NCI-H2081 (cell line): ENCODE measurements at regions not wholly inside any gene's neighbourhood (a gene's known extent, or its start where the extent isn't known, plus 50 kb on each side); places are given as distances from the start of the nearest gene placed in this dataset.

Experiments
- DNase-seq, 2 experiments: peaks; one replicate each; lab custom pipeline; 2025; lab: John Stamatoyannopoulos, UW

DNA sequence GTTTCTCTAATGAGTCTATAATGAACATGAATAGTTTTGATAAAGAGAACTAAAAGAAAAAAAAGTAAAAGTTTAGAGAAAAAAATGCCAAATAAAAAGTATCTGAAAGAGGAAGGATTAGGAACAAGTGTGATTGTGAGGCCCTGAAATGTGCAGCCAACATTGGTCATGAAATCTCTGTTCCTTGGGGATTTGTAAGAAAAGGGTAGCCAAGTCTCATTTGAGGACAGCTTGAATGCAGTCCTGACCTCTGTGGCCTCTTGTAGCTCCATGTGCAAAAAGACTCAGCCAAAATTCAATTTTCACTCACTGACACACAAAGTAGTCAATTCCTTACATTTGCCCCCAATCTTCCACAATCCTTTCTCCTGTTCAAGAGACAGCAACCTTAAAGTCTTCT is 167.9 kb downstream of the KLF12 start:
- DNase-seq = no peak

DNA sequence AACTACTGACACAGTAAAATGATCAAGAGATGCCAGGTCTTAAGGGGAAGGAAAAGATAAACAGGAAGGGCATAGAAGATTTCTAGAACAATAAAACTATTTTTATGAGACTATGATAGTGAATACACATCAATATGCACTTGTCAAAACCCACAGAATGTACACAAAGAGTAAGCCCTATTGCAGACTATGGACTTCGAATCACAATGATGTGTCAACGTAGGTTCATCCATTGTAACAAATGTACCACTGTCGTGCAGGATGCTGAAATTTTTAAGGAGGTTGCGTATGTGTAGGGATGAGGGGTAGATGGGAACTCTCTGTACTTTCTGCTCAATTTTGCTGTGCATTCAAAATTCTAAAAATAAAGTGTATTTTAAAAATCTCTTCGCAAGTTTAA is 171.9 kb downstream of the KLF12 start:
- no peak for DNase-seq

DNA sequence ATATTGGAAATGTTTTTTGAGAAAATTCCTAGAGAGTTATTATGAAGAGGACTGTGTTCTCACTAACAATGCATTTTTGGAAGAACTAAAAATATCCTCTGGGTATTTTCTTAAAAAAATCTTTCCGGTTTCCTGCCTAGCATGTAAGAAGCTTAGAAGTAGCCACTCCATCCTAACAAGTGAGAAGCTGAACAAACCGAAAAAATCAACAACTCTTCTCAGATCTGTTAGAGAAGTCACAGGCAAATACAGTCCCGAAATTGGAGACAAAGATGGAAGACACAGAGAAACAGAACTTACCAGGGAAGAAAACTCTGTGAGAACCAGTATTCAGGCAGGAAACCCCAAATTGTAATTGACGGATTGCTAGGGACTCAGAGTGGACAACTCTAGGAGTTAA is 173.0 kb downstream of the KLF12 start:
- DNase-seq = no peak

DNA sequence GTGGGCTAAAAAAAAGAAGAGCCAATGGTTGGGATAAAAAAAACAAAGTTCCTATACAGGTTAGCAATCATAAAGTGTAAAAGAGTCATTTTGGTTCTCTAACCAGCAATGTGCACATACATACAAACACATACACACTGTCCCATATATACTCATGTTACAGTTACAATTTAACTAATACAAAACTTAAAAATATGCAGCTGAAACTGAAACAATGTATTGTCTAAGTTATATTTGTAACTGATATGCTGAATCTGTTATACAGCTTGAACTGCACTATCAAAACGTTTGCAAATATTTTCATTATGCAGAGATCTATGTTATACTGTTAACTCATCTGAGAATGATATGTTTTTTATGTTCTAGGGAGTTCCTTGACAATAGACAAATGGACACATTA is 173.7 kb downstream of the KLF12 start:
- no peak for DNase-seq

DNA sequence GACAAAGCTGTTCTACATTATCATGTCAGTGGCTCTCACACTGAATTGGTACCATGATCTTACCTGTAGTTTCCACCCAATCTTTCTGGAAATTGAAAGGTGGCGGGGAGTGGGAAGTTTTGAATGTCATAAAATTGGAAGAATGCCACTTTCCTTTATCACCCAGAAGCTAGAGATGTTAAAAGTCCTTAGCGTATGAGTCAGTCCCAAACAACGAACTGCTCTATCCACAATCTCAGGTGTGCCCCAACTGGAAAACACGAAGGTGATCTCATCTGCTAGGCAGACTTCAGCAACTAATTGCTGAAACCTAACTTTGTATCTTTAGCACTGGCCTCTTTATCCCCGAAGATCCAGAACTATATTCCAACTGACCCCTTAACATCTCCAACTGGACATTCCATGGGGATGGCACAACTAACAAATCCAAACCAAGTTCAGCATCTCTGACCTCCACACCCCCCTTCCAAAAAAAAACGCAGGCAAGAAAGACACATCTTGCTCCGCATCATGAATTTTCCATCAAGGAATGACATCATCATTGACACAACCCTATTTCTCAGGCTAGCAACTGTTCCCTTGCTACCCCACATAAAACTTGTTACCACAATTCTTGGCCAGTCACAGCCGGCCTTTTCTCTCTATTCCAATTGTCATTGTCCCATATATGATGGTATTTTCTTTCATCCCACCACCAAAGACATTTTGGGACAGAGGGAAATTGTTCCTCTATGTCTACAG is 175.4 kb downstream of the KLF12 start:
- no peak for DNase-seq

DNA sequence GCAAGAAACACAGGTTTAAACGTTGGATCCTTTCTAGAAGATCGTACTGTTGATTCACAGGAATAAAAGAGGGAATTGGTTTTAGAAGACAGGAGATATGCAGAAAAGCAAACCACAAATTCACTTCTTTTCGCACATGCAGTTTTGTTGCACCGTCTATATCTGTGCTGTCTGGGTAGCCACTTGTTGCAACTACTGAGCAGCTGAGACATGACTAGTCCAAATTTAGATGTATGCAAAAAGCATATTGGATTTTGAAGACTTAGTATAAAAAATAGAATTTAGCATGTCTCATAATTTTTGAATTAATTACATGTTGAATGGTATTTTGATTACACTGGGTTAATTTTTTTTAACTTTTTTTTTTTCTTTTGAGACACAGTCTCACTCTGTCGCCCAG is 176.3 kb downstream of the KLF12 start:
- DNase-seq = no peak

DNA sequence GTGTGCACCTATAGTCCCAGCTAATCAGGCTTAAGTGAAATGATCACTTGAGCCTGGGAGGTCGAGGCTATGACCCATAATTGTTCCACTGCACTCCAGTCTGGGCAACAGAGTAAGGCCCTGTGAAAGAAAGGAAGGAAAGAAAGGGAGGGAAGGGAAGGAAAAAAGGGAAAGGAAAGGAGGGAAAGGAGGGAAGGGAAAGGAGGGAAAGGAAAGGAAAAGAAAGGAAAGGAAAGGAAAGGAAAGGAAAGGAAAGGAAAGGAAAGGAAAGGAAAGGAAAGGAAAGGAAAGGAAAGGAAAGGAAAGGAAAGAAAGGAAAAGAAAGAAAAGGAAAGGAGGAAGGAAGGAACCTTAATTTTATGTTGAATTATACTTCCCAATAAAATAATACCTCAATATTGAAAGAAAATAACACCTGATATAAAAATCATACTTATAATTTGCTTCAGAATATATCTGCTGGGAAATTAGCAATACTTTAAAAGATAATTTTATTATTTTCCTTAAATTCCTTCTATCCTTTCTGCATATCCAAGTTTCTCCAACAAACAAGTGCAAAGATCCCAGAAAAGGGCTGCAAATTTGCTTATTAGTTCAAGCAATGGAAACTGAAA is 177.3 kb downstream of the KLF12 start:
- DNase-seq = no peak

DNA sequence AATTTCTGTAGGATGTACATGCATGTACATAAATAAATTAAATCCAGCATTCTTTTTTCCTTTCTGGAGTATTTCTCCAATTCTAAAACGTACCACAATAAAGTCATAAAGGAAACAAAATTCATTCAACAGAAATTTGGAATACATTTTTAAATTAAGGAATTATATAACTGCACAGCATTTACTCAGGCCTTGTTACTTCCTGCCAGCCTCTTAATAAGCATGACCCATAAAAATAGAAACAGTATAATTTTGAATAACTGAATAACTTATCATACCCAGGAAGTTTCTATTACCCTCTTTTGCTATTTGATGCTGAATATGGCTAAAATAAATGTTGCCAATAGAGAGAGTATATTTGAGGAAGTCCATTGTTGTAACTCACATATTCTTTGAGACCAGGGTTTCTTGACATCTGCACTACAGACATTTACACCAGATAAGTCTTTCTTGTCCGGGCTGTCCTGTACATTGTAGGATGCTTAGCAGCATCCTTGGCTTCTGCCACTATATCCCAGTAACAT is 178.2 kb downstream of the KLF12 start:
- DNase-seq = no peak

DNA sequence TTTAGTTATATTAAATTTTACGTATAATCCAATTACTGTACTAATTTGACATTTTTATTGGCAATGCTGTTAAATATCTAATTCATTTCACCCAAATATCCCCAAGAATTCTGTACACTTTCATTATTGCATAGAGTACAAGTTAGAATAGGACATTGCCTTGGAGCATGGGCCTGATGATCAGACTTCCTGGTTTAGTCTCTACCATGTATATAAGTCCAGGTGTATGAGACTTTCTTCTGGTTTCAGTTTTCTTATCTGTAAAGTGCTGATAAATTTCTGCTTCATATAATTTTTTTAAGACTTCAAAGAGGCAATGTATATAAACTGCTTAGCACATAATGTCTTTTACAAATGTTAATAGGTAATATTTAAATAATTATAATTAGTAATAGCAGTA is 179.4 kb downstream of the KLF12 start:
- no peak for DNase-seq

DNA sequence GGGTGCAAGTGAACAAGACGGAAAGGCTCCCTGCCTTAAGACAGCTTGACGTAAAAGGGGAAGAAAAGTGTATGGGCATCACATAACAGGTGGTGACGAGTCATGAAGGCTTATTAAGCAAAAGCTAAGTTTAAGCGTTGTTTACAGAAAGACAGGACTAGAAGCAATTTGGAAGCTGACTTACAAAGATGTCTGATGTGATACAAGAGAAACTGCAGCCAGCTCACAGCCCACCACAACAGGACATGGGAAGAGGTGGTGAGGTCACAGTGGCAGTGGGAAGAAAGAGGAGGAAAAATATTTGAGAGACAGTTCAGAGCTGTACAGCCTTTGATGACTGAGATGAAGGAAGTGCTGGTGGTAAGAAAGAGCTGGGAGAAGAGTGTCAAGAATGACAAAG is 181.6 kb downstream of the KLF12 start:
- DNase-seq = no peak

DNA sequence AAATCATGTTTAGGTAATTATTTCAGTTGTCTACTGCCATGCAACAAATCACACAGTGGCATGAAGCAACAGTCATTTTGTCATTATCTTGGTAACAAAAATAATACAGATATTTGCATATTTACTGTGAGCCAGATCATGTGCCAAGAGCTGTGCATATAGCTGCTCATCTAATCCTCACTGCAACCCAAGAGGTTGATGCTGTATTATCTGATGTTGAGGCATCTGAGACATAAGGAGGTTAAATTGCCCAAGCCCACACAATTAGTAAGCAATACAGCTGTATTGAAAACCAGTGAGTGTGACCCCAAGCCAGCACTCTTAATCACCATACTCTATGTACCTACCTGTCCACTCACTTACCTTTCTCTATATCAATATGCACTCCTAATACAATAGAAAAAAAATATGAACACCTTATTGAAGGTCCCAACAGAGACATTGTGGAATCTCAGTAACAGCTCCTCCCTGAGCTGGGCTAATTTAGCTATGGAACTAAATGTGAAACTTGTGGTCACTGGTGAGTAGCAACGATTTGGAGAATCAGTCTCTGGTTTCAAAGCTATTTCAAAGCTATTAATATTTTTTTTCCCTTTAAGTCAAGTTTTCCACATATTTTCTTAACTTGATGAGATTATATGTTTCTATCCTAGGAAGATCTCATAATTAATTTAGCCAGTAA is 185.2 kb downstream of the KLF12 start:
- DNase-seq = no peak

DNA sequence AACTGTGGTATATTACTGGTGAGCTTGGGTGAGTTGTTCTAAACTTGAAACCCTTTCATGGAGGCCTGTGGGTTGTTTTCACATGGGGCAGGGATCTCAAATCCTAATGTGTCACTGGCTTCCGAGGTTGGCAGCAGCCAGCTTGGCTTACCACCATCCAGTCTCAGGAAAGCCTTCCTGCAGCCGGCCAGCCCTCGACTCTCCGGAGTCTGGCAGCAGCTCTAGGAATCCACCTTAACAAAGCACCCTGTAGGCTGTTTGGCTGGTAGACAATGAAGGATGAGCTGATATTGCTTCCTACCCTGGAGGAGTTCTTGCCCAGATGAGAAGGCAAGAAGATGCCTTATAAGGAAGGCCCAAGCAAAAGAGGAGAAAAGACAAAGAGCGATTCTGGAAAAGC is 188.3 kb downstream of the KLF12 start:
- no peak for DNase-seq

DNA sequence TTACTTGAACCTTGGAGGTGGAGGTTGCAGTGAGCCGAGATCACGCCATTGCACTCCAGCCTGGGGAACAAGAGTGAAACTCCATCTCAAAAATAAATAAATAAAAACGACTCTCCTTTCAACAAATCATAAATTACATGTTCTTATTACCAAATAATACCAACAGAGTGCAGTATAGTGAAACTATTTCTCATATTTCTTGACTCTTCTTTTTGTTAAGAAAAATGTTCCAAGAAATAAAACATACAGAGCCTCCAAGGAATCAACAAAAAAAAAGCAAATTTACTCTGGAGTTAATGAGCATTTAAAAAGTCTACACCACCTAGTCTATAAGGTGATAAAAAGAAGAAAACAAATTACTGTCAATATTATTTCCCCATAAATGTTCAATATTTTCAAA is 188.8 kb downstream of the KLF12 start:
- no peak for DNase-seq

DNA sequence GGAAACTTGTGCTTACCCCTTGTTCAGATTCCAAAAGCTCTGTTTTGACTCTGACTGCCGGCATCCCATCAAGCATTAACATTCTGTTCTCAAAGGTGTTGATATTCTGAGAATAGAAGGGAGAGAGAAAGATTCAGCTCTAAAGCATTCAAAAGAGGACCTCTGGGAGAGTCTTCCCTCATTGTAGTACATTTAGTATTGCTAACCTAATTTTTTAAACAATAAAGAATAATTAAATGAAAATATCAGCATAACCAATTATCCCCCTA is 190.3 kb downstream of the KLF12 start:
- no peak for DNase-seq

DNA sequence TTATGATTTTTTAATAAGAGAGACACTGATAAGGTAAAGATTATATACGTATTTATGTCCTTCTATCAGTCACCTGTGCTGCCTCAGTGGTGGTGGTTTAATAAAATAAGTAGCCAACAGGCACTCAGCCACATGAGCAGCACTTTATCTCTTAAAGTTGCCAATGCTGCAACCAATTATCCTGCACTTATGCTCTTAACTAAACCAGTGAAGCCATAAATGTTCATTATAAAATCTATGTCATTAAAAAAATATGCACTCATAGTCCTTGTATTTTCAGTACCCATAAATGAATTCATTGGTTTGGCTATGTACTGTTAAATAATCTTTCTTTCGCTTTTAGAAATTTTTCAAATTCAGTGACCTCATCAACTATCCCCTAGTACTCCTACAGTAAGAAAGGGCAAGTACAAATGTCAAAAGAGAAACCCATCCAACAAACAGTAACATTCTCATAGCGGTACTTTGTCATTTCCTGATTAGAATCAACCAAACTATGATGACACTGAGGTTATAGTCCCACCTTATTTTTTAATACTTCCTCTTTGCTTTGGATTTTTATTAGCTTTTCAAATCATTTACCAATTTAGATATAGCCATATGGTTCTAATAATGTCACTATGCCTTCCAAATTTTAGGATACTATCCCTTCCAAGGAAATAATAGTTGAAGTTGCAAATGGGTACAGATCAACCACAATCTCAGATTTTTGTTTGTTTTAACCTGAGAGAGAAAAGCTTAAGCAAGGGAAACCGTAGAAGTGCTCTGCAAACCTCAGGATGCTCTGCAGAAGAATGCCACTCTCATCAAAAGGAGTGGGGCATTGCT is 190.9 kb downstream of the KLF12 start:
- DNase-seq = no peak

DNA sequence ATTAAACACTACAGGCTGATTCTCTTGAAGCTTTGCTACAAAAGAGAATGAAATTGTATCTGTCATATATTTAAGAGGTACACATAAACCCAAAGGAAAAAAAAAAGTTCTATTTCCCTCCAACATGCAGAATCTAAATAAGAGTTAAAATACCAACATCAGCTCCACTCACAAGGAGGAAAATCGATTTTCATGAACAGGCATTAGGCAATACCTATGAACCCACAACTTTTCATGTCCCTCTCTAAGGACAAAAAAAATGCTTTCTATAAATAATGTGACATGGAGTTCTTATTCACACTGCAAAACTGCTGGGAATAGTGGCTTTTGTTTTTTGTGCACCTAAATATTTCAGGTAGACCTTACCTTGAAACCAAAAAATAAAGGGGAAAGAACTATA is 192.5 kb downstream of the KLF12 start:
- no peak for DNase-seq

DNA sequence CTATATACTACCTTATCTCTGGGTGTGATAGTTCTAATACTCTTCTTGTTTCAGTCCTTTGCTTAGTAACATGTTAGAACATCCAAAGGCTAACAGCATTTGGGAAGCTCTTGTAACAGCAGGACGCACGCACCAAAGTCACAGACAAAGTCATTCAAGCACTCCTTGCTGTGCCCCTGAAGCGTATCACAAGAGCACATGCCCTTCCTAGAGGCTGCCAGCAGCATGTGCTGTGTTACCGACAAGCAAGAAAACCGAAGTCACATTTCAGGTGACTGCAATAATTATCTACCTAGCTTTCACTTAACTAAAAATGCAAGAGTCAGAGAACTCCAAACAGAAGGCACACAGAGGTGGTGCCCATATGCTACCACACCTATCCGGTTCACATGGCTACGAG is 194.1 kb downstream of the KLF12 start:
- DNase-seq = no peak

DNA sequence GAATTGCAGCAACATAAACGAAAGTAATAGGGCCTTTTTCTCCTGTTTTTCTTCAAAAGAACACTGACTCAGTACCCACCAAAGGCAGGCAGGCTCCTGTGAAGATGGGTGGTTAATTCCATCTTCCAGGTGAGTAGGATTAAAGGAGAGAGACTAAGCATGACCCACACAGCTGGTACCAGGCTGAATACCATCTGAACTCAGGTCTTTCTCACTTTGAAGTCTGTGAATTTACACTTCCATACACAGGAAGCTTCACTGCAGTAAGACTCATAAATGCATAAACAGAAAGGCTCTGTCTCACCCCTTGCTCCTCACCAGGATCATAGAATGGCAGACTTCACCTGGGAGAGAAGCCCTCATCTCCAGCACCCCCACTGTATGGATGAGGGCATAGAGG is 194.6 kb downstream of the KLF12 start:
- no peak for DNase-seq

DNA sequence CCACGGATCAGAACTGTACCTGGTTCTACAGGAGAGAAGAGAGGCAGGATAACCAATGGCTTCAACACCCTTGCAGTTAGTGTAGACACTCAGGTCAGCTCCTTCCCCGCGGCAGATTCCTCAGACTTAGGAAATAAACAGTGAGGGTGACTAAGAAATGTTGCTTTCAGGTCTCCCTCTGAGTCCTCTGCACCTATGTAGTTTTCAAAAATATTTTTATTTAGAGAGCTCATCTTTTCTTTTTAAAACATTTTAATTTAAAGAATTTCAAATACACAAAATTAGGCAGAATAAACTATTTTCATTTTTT is 195.2 kb downstream of the KLF12 start:
- DNase-seq = no peak

DNA sequence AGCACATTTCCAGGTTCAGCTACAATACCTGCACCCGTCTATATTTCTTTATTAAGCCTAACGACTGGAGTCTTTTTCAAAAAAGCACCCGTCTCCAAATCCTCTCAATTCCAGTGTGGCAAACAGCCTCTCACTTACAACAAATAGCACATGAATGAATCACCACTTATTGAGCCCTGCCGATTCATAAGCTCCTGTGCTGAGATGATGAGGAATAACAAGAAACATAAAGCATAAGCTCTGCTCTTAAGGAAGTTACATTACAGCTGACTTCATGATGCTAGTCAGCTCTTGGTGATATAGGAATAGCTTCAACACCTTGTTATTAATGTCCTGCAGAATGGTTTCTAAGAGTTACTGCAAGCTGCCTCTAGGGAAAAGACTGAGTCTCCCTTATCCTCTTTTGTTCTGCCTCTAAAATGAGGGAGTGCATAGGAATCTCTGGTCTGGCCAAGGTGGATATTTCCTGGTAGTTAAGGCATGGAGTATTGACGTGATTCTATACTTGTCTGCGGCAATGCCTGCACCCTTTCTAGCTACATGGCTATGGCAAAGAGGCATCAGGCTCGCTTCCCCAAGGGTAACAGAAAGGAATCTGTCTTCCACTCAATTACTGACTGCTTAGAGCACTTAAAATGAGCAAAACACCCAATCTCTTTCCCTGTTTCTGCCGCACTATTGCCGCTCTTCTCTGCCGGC is 195.7 kb downstream of the KLF12 start:
- no peak for DNase-seq

DNA sequence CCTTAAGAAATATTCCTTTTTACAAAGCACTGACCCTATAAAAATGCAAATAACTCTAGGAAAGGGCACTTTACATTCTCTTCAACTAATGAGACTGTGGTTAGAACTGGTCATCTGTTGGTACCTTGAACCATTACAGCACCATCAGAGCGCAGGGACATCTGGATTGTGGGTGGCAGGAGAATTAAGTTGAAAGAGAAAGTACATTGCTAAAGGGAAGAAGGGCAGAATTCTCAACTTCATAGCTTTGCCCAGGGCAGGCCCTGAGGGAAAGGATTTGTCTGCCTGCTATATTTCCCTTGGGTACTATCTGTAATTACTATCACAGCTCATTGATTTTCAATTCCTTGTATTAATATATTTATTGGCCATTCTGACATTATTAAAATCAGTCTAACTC is 196.8 kb downstream of the KLF12 start:
- DNase-seq = no peak

DNA sequence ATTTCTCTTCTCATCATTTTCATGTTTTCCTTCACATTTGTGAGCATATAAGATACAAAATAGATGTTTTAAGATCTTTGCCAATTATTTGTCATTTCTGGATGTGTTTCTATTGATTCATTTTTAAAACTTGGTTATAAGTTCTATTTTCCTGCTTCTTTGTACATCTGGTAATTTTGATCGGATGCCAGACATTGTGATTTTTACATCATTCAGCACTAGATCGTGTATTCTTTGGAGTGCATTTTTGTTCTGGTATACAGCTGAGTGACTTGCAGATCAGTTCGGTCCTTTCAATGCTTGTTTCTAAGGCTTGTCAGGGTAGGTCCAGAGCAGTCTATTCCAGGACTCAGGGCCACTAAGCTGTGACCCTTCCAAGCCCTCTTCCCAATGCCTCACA is 198.2 kb downstream of the KLF12 start:
- DNase-seq = no peak
